NCI-H1092 treated with DMSO at 0.1 percent for 48 hours (cell line): ENCODE measurements at regions not wholly inside any gene's neighbourhood (a gene's known extent, or its start where the extent isn't known, plus 50 kb on each side); places are given as distances from the start of the nearest gene placed in this dataset.
A peak's percentile ranks its signal among the peaks of the same experiment; 100 is the strongest.

Source experiments
- DNase-seq: peaks from one replicate; lab custom pipeline; 2025; lab: John Stamatoyannopoulos, UW

- DNase-seq: no peak
Observed at GRCh38 chr21:16644685-16645084, 868.2 kb upstream of the CXADR start.

- DNase-seq: no peak
Observed at GRCh38 chr21:16650714-16651366, 862.0 kb upstream of the CXADR start.

- no peak for DNase-seq
Observed at GRCh38 chr21:16651956-16652355, 860.9 kb upstream of the CXADR start.

GRCh38 chr21:16663436-16663835, 849.4 kb upstream of the CXADR start:
- no peak for DNase-seq

- no peak for DNase-seq
Observed at GRCh38 chr21:16667395-16667794, 845.4 kb upstream of the CXADR start.

DNA sequence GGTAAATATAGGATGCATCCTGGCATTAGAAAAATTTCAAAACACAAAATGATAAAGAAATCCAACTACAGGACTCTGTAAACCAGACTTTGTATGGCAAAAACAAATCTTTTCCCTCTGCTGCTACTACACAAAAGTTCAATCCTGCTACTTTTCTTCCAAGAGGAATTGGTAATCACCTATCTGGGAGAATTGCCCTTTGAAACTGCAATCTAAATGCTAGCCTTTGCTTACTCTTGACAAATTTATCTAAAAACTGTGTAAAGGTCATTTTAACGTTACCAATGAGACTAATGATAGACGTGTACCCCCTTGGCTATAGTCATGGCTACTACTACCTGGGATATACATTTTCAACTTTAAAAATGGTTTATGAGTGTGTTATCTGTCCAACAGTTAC, 837.9 kb upstream of the CXADR start:
- no peak for DNase-seq

GRCh38 chr21:16676391-16676790, 836.5 kb upstream of the CXADR start:
- no peak for DNase-seq

- peak; percentile 91 for DNase-seq
Observed at GRCh38 chr21:16678429-16679160, 834.2 kb upstream of the CXADR start.

DNA sequence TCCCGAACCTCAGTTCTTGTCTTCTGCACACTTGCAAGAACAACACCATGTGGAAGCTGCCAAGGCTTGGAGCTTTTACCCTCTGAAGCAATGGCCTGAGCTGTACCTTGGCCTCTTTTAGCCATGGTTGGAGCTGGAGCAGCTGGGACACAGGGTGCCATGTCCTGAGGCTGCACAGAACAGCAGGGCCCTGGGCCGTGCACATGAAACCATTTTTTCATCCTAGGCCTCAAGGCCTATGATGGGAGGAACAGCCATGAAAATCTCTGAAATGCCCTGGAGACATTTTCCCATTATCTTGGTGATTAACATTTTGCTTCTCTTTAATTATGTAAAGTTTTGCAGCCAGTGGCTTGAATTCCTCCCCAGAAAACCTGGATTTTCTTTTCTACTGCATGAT, 817.8 kb upstream of the CXADR start:
- no peak for DNase-seq

DNA sequence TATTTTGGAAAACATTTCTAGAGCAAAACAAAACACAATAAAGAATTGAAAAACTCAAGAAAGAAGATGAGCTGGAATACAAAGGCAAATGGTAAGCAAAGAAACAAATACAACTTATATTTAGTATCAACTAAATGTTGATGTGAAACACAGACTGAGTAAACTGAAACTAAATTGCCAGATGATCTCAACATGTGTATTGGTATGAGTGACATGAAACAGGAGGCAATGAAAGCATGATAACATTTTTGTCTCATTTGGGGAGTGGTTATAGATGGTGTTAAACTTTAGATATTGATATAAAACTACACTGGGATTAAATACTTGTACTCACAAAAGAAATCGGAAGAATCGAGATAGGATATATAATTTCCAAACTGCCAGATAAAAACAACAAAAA, 805.6 kb upstream of the CXADR start:
- no peak for DNase-seq

DNA sequence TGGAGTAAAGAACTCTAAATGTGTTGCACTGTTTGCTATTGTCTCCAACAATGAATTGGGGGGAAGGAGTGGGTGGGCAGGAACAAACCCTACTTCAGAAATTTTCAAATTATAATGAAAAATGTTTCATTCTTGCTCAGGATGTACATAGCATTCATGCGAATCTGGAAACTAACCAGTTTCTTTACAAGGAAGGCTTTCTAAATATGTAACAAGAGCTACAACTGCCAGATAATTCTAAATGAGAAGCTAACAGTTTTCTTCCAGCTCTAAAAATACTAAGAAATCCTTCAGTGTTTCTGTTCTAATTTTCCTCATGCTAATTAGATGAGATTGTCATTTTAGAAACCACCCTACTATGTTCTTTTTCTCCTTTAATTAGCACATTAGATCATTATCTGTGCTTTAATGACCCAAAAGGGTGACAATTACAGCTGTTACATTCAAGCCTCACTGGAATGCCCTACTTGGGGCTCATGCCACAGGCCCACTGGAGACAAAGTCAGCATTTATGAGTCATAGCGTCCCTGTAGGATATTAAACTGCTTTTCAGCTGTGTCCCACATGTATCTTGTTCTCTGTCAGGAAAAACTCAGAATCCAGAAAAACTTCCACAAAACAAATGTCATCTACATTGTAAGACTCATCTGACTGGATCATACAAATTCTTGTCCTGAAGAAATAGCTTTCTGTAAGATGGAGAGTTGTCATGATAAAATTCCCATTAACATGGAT, 804.6 kb upstream of the CXADR start:
- no peak for DNase-seq

- DNase-seq: no peak
Observed at GRCh38 chr21:16709866-16710550, 802.8 kb upstream of the CXADR start.

- no peak for DNase-seq
Observed at GRCh38 chr21:16711757-16712156, 801.1 kb upstream of the CXADR start.

GRCh38 chr21:16713331-16714117, 799.3 kb upstream of the CXADR start:
- DNase-seq: no peak

DNA sequence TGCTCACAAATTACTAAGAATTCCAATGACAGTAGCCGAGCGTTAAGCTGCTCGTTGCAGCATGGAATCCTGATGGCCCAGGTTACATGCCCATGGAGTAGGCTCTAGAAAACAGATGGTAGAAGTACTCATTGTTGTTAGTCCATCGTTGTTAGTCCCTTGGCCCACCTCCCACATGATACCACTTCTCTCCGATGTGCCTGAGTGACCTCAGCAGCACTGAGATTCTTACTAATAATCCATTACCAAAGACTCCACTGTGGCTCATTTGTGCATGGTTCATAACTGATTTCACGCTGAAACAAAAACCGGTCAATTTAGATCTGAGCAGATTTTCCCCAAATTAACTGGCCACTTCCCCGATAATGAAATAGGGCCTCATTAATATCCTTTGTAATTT, 772.3 kb upstream of the CXADR start:
- DNase-seq: no peak

- DNase-seq: no peak
Observed at GRCh38 chr21:16741141-16741665, 771.6 kb upstream of the CXADR start.

- DNase-seq: no peak
Observed at GRCh38 chr21:16742131-16742641, 770.7 kb upstream of the CXADR start.

DNA sequence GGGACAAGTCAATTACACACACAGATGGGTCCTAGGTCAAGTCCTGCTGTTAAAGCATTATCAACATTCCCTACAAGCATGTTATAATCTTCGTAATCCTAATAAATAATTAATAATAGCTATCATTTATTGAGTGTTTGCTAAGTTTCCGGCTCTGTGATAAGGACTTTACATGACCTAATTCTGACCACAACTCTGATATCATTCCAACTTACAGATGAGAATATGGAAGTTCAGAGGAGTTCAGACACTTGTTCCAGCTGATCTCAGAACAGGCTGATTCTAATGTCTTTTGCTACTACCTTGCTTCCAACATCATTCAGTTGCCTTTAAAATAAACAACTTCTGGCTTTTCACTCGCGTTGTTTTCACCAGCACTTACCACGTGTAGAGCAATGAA, 770.1 kb upstream of the CXADR start:
- DNase-seq: no peak

DNA sequence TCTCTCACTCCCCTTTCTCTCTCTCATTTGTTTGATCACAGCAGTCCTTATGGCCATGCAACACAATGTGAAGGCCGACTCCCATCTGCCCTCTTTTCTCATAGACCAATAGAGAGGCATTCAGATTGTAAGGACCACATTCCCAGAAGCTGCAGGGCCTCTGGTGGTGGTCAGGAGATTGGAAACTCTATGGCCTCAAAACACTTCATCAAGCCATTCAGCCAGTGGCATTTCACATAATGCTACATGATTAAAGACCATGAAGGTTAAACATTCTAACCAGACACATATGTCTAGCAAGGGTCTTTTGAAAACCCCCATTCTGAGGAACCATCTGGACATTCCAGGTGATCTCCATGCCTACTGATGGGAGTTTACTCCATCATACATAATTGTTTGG, 769.5 kb upstream of the CXADR start:
- no peak for DNase-seq

DNA sequence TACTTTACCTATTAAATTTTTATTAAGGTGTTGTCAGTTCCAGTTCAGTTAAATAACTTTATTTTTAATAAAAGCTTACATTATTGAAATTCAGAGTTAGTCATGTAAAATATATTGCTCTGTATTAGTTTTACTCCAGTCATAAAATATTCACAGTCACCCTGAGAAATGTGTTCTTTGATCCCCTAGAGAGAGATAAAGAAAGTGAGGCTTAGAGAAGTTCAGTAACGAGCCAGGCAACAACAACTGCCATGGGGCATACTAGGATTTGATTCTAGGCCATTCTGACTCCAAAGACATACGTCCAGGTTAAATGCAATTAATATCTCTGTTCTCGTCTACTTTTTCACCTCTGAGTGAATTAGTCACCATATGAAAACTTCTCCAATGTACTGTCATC, 761.9 kb upstream of the CXADR start:
- no peak for DNase-seq
